ENCODE measurements at regions not wholly inside any gene's neighbourhood (a gene's known extent, or its start where the extent isn't known, plus 50 kb on each side); places are given as distances from the start of the nearest gene placed in this dataset.

- no peak for ATAC-seq
- H3K4me3 Mint-ChIP-seq: no peak overlapping the region
- H3K4me1 Mint-ChIP-seq: no peaks in the 10 kb centered on the region
- H3K27ac Mint-ChIP-seq: no peak overlapping the region
- H3K9me3 Mint-ChIP-seq: peaks cover 13% of the 10 kb centered on the region
- no peaks in the 10 kb centered on the region for H3K36me3 Mint-ChIP-seq
- H3K27me3 Mint-ChIP-seq: no peaks in the 10 kb centered on the region
These were observed 571.7 kb downstream of the MMUT start for GRCh38 chr6:48891308-48891707.

DNA sequence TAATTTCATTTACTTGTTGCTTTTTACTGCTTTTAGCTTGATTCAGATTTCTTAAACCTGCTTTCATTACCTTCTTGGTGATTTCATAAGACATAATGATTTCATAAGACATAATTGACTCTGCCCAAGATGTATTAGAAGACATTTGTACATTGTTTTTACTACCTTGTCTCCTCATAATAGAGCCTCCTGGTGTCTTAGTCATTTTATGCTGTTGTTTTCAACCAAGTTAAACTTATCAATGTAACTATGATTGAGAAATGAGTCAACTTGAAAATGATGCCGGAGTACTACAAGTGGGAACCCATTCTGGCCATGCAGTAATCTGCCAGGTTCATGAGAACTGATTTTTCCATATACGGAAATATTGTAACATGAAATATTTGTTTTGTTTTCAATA lies 573.6 kb downstream of the MMUT start:
- H3K4me3 Mint-ChIP-seq: no peak overlapping the region
- no peaks in the 10 kb centered on the region for H3K4me1 Mint-ChIP-seq
- no peaks in the 10 kb centered on the region for H3K27me3 Mint-ChIP-seq
- no peaks in the 10 kb centered on the region for H3K36me3 Mint-ChIP-seq
- peaks cover 16% of the 10 kb centered on the region for H3K9me3 Mint-ChIP-seq
- no peak overlapping the region for H3K27ac Mint-ChIP-seq
- ATAC-seq: no peak

- ATAC-seq: no peak
- H3K27ac Mint-ChIP-seq: no peak overlapping the region
- no peak overlapping the region for H3K4me3 Mint-ChIP-seq
These were observed 579.9 kb downstream of the MMUT start for GRCh38 chr6:48883116-48883515.

GRCh38 chr6:48881551-48881950 lies 581.5 kb downstream of the MMUT start:
- Mint-ChIP-seq H3K27me3 (no peaks in the 10 kb centered on the region), H3K36me3 (no peaks in the 10 kb centered on the region), H3K4me3 (no peak overlapping the region), H3K27ac (no peak overlapping the region), H3K9me3 (peaks cover 6% of the 10 kb centered on the region), H3K4me1 (no peaks in the 10 kb centered on the region)
- no peak for ATAC-seq

More at GRCh38 chr6:48883116-48883515, 579.9 kb downstream of the MMUT start:
- no peaks in the 10 kb centered on the region for H3K36me3 Mint-ChIP-seq
- H3K9me3 Mint-ChIP-seq: peaks cover 10% of the 10 kb centered on the region
- H3K4me1 Mint-ChIP-seq: no peaks in the 10 kb centered on the region
- no peaks in the 10 kb centered on the region for H3K27me3 Mint-ChIP-seq

DNA sequence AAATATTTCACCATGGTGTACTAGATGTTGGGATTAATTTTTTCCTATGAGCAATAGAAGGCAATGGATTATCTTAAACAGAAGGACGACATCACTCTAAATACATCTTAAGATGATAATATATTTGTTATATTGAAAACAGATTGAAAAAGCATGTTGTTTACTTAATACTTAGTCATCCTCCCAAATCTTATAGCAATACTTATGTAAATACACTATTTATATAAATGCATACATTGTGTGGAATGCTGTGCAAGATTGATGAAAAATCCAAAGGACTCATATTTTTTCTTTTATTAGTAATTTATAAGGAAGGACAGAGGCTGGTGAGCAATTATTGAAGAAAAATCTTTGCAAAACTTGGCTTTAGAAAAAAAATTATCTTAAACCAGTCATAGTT lies 593.5 kb downstream of the MMUT start:
- no peaks in the 10 kb centered on the region for H3K36me3 Mint-ChIP-seq
- peaks cover 3% of the 10 kb centered on the region for H3K9me3 Mint-ChIP-seq
- no peak for ATAC-seq
- no peaks in the 10 kb centered on the region for H3K27me3 Mint-ChIP-seq
- no peak overlapping the region for H3K27ac Mint-ChIP-seq
- H3K4me1 Mint-ChIP-seq: no peaks in the 10 kb centered on the region
- no peak overlapping the region for H3K4me3 Mint-ChIP-seq

GRCh38 chr6:48866682-48867081 lies 596.4 kb downstream of the MMUT start:
- Mint-ChIP-seq H3K27ac (no peak overlapping the region), H3K36me3 (no peaks in the 10 kb centered on the region), H3K4me1 (no peaks in the 10 kb centered on the region), H3K27me3 (no peaks in the 10 kb centered on the region), H3K4me3 (no peak overlapping the region), H3K9me3 (peaks cover 7% of the 10 kb centered on the region)
- no peak for ATAC-seq

DNA sequence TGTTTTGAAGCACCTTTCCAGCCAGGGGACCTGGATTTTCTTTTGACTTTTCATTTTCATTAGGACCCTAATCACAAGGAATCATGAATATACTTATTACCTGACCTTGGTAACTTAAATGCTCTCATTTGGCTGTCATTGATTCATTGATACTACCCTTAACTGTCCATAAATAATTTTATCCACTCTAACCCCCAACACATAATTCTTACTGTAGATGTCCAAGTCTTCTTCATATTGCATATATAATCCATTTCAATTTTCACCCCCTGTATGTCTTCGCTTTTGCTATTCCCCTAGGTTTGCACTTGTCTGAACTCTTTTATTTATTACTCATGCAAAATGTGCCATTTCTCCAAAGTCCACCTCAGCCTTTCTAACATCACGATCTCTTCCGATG lies 602.9 kb downstream of the MMUT start:
- H3K9me3 Mint-ChIP-seq: peaks cover 7% of the 10 kb centered on the region
- no peak overlapping the region for H3K27ac Mint-ChIP-seq
- H3K4me1 Mint-ChIP-seq: no peaks in the 10 kb centered on the region
- no peak overlapping the region for H3K4me3 Mint-ChIP-seq
- no peak for ATAC-seq
- H3K36me3 Mint-ChIP-seq: no peaks in the 10 kb centered on the region
- no peaks in the 10 kb centered on the region for H3K27me3 Mint-ChIP-seq

GRCh38 chr6:48859562-48860123 lies 603.4 kb downstream of the MMUT start:
- Mint-ChIP-seq H3K27ac (no peak overlapping the region), H3K4me3 (no peak overlapping the region), H3K36me3 (no peaks in the 10 kb centered on the region)

DNA sequence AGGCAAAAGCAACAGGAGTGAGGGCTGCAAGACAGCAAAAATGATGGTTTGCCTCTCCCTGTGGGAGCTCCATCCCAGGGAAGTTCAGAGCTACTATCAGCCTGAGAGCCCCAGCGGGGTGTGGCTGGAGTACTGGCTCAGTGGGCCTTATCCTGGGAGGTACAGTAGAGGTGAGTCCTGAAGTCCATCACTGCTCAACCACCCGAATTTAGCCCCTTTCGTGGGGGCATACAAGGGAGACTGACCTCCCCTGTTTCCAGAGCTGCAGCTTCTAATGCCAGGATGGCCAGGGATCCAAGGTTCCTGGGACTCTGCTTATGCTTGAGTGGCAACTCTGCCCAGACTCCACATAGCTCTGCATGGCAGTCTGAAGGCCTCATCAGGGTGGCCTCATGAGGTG lies 617.8 kb downstream of the MMUT start:
- Mint-ChIP-seq H3K9me3 (peaks cover 22% of the 10 kb centered on the region), H3K4me3 (no peak overlapping the region), H3K27ac (no peak overlapping the region), H3K4me1 (no peaks in the 10 kb centered on the region), H3K36me3 (peaks cover 5% of the 10 kb centered on the region), H3K27me3 (no peaks in the 10 kb centered on the region)
- no peak for ATAC-seq

More at GRCh38 chr6:48859562-48860123, 603.4 kb downstream of the MMUT start:
- Mint-ChIP-seq H3K4me1 (no peaks in the 10 kb centered on the region), H3K27me3 (no peaks in the 10 kb centered on the region), H3K9me3 (peaks cover 7% of the 10 kb centered on the region)
- ATAC-seq: no peak

DNA sequence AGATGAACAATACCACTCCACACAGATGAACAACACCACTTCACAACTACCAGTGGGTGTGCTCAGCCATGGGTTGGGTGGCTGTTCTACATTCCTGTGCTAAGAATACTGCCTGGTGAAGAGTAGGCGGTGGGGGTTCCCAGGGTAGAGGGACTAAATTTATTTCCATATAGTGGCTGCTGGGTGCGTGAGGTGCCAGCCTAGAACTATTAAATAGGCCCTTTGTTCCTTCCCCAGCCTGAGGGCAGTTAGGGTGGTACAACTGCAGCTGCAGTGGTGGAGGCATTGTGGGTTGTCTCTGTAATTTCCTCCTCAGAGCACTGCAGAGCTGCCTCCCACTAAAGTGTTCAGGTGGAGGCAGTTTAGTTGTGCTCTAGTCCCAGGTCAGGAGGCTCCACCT lies 618.4 kb downstream of the MMUT start:
- ATAC-seq: no peak
- Mint-ChIP-seq H3K27me3 (no peaks in the 10 kb centered on the region), H3K4me3 (no peak overlapping the region), H3K36me3 (peaks cover 5% of the 10 kb centered on the region), H3K27ac (no peak overlapping the region), H3K4me1 (no peaks in the 10 kb centered on the region), H3K9me3 (peaks cover 24% of the 10 kb centered on the region)

GRCh38 chr6:48840896-48841295 lies 622.2 kb downstream of the MMUT start:
- H3K27ac Mint-ChIP-seq: no peak overlapping the region
- peaks cover 17% of the 10 kb centered on the region for H3K9me3 Mint-ChIP-seq
- ATAC-seq: no peak
- H3K4me3 Mint-ChIP-seq: no peak overlapping the region
- H3K4me1 Mint-ChIP-seq: no peaks in the 10 kb centered on the region
- no peaks in the 10 kb centered on the region for H3K27me3 Mint-ChIP-seq
- peaks cover 5% of the 10 kb centered on the region for H3K36me3 Mint-ChIP-seq

GRCh38 chr6:48839206-48839605 lies 623.8 kb downstream of the MMUT start:
- Mint-ChIP-seq H3K9me3 (peaks cover 17% of the 10 kb centered on the region), H3K4me1 (no peaks in the 10 kb centered on the region), H3K27me3 (no peaks in the 10 kb centered on the region), H3K36me3 (peaks cover 5% of the 10 kb centered on the region), H3K4me3 (no peak overlapping the region), H3K27ac (no peak overlapping the region)
- no peak for ATAC-seq

DNA sequence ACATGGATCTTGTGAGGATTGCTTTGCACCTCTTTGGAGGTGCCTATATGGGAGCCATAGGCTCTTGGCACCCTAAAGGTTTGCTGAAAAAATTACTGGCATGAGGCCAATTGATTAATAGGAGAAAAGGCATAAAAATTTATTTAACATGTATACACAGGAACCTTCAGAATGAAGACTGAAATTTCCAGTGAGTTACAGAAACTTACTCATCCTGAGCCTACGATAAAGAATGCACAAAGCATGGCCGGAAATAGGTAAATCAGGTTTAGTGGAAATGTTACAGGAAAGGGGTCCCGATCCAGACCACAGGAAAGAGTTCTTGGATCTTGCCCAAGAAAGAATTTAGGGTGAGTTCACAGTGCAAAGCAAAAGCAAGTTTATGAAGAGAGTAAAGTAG lies 625.3 kb downstream of the MMUT start:
- ATAC-seq: no peak
- H3K9me3 Mint-ChIP-seq: peaks cover 17% of the 10 kb centered on the region
- H3K4me1 Mint-ChIP-seq: no peaks in the 10 kb centered on the region
- no peak overlapping the region for H3K4me3 Mint-ChIP-seq
- H3K36me3 Mint-ChIP-seq: peaks cover 5% of the 10 kb centered on the region
- no peak overlapping the region for H3K27ac Mint-ChIP-seq
- no peaks in the 10 kb centered on the region for H3K27me3 Mint-ChIP-seq

GRCh38 chr6:48835421-48835958 lies 627.6 kb downstream of the MMUT start:
- H3K9me3 Mint-ChIP-seq: peaks cover 9% of the 10 kb centered on the region
- H3K27ac Mint-ChIP-seq: no peak overlapping the region
- H3K4me1 Mint-ChIP-seq: no peaks in the 10 kb centered on the region
- no peaks in the 10 kb centered on the region for H3K36me3 Mint-ChIP-seq
- H3K4me3 Mint-ChIP-seq: no peak overlapping the region
- no peak for ATAC-seq
- H3K27me3 Mint-ChIP-seq: no peaks in the 10 kb centered on the region

DNA sequence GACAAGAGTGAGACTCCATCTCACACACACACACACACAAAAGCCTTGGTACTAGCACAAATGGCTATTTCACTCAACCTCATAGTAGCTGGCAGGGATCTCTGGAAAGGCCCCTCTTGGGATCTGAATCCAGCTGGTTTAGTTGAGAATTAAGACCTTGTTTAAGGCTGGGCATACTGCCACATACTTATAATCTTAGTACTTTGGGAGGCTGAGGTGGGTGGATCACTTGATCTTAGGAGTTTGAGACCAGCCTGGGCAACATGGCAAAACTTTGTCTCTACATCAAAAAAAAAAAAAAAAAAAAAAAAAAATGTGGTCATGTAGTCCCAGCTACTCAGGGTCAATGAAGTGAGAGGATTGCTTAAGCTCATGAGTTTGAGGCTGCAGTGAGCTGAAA lies 628.3 kb downstream of the MMUT start:
- Mint-ChIP-seq H3K27me3 (no peaks in the 10 kb centered on the region), H3K4me1 (no peaks in the 10 kb centered on the region), H3K9me3 (peaks cover 5% of the 10 kb centered on the region), H3K27ac (no peak overlapping the region), H3K36me3 (no peaks in the 10 kb centered on the region), H3K4me3 (no peak overlapping the region)
- no peak for ATAC-seq

DNA sequence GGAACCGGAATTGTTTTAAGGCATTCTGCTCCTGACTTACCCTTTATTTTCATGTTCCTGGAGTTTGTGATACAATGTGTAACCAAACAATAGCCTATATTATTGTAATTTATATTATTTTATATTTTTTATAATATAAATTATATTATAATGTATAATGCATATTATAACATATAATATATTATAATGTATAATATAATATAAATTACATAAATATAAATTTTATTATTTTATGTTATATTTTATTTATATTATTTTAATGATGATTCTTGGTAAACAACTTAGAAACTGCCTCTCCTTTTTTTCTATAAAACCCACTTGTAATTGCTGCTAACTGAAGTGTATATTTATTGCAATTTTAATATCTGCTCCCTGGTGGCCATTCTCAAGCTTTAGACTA lies 629.1 kb downstream of the MMUT start:
- Mint-ChIP-seq H3K27me3 (no peaks in the 10 kb centered on the region), H3K9me3 (peaks cover 5% of the 10 kb centered on the region), H3K4me3 (no peak overlapping the region), H3K36me3 (no peaks in the 10 kb centered on the region), H3K4me1 (no peaks in the 10 kb centered on the region), H3K27ac (no peak overlapping the region)
- no peak for ATAC-seq

All from stimulated activated memory B cell treated with anti-CD40 and anti-IgM and Interleukin-4, amounts not matched to agents 10 μg/mL and 1 μg/mL and 100 μg/mL, for 72 hours (primary cell).